ENCODE measurements at regions not wholly inside any gene's neighbourhood (a gene's known extent, or its start where the extent isn't known, plus 50 kb on each side); places are given as distances from the start of the nearest gene placed in this dataset.
"Not testable (repeated sequence)": the region's sequence is repeated elsewhere in the genome, so short reads cannot be mapped to it uniquely, and the experiment has no call there.

DNA sequence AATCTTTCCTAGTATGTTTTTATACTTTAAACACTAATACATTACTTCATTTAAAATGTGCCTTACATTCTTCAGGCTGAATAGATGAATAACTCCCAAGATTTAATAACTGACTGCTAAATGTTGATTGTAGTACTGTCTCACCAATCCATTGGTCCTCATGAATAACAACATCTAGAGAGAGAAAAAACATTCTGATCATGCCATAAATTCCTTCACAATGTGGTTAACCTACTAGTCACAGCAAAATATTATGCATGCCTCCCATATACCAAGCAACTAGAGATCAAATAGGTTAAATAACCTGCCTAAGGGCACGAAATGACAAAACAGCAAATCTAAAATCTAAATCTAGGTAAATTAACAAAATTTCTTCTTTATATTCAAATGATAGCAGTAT lies 66.2 kb downstream of the SYT15 start:
- not testable (repeated sequence) for DNase-seq

DNA sequence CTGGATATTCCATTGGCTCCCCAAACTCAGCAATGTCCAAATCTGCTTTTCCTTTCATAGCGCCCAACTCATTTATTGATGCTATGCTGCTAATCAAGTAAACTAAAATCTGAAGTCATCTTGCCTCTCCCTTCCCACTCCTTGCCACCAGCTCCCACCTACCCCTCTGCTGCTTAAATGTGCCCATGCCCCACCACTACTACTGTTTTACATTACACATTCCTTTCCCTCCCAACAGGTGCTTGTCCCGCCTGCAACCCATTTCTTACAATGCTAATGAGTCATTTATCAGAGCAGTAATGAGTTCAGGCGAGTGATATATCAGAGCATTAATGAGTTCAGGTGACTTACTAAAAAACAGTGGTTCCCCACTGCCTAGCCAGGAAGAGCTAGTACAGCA lies 67.2 kb downstream of the SYT15 start:
- not testable (repeated sequence) for DNase-seq

DNA sequence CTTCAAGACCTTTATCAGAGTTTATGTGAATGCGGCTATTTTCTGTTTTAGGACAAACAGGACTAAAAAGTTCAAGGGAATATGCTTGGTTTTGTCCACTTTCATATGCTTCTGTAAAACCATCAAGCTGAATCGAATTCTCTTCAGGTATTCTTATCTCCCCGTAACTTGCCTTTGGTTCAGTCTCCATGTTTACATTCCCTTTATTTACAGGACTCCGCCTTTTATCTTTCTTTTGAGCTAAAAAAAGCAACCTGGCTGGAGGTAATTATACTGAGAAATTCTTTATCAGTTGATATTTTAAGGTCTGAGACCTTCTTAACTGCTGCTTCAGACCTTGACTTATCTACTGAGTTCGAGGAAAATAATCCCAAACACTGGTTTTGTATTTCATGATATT lies 72.0 kb downstream of the SYT15 start:
- DNase-seq, result not testable (repeated sequence)

DNA sequence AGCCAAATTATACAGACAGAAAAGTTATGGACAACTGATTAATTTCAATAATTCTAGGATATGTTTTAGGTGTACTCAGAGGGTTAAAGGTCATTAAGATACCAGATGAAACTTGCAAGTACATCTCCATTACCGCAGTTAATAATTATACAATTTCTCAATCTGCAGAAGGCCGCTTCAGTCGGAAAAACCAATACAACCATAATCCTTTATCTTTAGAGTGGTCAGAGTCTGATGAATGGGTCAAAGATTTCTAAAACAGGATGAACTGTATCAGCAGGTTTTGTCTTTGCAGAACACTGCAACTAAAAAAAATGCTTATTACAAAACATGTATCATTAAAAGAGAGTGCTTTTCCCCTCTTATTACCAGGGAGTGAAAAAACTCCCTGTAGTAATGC lies 78.5 kb downstream of the SYT15 start:
- not testable (repeated sequence) for DNase-seq

DNA sequence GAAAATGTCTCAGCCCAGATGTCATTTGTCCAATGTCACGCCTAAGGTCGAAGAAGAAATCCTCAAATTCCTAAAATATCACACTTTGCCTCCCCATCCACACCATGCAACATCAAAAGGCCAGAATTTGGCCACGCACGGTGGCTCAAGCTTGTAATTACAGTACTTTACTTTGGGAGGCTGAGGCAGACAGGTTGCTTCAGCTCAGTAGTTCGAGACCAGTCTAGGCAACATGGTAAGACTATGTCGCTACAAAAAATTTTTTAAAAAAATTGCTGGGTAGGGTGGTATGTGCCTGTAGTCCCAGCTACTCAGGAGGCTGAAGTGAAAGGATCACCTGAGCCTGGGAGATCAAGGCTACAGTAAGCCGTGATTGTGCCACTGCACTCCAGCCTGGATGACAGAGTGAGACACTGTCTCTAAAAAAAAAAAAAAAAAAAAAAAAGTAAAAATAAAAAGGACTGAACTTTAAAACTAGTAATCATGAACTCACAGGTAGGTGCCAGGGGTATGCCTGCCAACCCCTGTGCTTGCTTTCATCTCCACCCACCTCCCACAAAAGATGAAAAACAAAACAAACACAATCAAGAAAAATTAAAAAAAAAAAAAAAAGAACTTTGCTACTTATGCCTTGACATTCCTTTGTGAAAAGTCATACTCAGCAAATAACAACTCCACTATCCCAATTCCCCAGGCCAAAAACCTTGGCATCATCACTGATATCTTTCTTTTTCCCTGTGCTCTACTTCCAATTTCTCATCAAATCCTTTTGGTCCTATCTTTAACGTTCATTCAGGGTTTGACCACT lies 81.3 kb downstream of the SYT15 start:
- DNase-seq, result not testable (repeated sequence)

DNA sequence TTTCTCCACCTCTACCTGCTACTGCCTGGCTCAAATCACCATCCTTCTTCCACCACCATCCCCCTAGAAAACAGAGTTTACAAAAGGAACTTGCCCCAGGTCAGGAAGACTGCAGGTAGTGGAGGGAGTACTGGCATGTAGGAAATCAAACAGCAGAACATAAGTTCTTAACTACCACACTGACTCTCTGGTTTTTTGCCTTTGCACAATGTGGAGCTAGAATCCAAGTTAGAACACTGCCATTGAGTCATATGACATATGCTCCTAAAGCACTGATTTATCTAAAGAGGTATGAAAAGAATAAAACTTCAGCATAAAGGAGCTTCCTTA lies 81.9 kb downstream of the SYT15 start:
- not testable (repeated sequence) for DNase-seq

DNA sequence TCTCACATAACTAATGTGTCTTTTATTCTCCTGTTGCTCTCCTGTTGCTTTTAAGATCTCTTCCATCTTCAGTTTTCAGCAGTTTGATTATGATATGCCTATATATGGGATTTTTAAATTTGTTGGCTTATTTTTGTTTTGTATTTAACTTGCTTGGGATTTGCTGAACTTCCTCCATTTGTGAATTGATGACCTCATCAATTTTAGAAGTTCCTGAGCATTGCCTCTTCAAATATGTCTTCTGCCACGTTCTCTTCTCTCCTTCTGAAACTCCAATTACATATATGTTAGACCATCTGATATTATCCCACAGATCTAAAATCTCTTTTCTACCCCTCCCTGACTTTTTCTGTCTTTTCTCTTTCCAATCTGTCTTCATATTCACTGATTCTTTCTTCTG lies 86.6 kb downstream of the SYT15 start:
- not testable (repeated sequence) for DNase-seq

DNA sequence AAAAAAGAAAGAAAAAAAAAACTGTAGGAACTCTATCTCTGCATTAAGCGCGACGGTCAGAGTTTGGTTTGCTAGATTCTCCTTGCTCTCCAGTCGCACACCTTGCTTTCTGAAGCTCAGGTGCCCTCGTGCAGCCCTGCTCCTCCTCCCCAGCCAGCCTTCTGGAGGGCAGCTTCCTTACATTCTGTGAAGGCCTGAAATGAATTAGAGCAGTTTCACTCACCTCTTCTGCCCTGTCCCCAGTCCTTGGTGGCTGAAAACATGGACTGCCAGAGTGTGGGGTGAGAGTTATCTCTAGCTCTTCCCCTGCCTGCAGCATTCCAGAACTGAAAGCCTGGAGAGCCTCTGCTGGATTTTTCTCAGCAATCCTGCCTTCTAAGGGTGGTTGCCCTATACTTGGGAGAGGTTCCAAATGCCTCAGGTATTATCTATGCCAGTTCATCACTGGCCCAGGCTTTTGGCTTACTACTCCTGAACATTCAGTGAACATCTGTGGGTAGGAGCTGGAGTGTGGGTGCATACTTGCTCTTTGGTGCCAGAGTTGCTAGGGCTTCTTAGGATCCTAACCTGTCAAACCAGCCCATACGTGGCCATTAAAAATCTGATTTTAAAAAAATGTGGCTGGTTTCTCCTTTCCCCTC lies 89.5 kb downstream of the SYT15 start:
- not testable (repeated sequence) for DNase-seq

DNA sequence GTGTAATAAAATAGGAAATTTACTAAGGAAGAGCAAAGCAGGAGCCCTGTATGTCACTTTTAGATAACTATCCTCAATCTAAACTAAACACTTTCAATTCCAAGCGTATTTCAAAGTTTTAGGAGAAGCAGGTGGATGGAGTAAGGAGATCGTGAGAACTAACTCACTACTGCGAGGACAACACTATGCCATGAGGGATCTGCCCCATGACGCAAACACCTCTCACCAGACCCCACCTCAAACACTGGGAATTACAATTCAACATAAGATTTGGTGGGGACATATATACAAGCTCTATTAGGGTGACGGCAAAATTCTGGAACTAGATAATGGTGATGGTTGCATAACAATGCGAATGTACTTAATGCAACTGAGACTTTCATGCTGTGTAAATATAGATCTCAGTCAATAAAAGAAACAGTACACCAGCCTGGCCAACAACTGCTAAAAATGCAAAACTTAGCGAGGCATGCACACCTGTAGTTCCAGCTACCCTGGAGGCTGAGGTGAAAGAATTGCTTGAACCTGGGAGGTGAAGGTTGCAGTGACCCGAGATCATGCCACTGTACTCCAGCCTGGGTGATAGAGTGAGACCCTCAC lies 99.0 kb downstream of the SYT15 start:
- DNase-seq, result not testable (repeated sequence)

DNA sequence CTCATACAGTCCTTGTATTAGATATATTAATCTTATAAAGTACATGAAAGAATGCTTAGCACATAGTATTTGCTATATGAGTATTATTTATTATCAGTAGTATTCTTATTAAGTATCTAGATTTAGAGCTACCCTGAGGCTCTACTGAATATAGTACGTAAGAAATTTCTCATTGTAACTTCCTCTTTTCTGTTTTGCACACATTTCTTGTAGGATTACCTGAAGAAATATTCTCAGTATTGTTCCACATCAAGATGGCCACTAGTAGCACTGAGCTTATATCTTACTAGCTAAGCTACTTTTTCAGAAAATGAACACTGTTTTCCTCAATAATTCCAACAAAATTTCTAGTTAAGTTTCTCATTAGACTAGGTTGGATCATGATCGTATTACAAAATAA lies 112.5 kb downstream of the SYT15 start:
- DNase-seq, result not testable (repeated sequence)

DNA sequence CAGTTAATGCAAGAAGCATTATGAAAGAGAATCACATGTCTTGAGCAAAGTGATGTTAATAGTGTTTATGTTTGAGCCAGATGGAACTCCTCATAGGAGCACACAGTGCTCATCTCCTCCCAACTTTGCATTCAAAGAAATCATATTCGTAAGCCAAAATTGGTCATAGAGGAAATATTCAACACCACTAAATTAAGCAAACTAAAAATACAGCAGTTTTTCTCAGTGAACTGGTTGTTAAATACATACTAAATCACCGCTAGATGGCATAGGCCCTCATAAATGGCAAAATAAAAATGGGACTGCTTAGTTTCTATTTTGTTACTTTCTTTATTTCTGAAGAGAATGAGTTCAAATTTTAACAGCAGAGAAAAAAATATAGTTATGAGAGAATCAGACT lies 114.3 kb downstream of the SYT15 start:
- not testable (repeated sequence) for DNase-seq

DNA sequence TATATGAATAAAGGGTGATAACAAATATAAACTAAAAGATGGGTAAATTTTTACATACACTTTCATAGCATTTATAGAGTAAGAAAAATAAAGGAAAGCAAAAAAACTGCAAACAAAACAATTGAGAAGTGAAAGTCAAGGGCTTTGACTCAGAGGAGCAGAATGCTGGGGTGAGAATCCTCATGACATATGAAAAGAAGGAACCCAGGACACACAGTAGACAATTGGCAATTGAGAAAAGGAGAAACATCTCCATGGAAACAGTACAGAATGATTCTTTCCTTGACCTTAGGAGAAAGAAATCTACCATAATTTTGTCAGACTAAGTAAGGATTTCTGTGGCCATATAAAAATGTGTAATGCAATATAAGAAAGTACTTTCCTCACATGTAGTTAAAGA lies 138.3 kb downstream of the SYT15 start:
- not testable (repeated sequence) for DNase-seq

DNA sequence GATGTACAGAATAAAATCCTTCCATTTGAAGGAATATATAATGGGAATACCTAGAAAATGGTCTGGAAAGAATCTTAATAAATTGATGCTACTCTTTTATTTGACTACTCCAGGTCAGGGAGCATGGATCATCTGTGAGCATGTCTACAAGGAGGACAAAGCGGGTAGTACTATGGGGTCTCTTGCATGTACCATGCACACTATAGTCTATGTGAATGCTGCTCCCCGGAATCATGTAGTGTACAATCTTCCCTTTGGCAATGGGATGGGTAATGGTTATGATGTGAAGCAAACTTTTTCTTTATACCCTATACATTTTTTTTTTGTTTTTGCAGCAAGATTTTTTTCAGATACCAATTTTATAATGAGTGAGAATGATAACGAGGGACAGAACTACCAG lies 139.1 kb downstream of the SYT15 start:
- DNase-seq, result not testable (repeated sequence)

DNA sequence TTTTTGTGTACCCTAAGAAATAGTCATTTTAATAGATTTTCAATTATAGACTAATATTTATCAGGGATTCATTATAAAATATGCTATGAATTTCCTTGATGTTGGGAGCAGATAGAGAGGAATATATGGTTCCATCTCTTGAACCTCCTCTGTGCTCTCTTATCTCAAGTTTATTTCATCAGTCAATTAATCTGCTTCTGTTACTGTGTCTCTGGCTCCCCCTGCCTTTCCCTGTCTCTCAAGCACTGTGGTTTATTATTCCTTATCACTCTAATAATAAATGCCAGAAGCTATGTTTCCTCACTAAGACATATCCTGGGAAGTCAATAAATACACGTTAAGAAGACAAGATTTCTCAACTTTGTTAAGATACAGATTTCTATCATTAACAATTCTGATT lies 141.5 kb downstream of the SYT15 start:
- not testable (repeated sequence) for DNase-seq

DNA sequence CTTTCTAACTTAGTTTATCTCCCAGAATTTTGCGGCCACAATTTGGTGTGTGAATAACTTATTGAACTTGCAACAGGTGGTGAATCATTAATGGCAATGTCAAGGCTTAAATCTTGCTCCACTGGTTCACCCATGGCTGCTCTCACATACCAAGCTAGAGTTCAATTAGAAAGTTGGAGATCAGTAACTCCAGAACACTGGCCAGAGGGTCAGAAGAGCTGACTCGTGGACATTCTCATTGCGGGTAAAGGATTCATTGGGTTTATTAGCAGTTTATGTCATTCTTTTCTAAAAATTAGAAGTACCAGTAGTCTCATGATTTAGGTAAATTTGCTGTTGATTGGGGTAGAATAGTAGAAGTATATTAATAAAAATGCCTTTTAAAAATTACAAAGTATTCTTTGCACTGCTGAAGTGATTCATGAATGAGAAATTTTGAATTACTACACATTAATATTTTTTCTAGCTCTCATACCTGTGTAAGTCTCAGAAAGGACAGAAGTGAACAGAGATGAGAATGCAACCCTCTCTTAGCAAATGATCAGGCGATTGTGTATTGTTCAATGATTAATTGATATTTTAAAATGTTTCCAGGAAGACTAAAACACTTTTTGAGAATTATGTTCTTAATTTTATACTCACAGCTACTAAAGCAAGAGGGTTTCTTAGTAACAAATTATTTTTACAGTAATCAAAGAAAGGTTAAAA lies 142.0 kb downstream of the SYT15 start:
- not testable (repeated sequence) for DNase-seq

DNA sequence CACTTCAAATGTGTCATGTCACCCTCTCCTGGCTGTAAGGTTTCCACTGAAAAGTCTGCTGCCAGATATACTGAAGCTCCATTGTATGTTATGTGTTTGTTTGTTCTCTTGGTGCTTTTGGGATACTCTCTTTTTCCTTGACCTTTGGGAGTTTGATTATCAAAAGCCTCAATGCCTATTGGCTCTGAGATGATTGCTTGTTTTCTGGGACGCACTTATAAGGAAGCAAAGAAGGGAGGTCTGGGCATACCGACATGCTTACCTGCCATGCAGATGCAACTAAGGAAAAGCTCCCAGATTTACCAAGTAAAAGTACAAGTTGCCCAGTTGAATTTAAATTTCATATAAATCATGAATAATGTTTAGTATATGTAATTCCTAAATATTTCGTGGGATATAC lies 145.3 kb downstream of the SYT15 start:
- DNase-seq, result not testable (repeated sequence)

DNA sequence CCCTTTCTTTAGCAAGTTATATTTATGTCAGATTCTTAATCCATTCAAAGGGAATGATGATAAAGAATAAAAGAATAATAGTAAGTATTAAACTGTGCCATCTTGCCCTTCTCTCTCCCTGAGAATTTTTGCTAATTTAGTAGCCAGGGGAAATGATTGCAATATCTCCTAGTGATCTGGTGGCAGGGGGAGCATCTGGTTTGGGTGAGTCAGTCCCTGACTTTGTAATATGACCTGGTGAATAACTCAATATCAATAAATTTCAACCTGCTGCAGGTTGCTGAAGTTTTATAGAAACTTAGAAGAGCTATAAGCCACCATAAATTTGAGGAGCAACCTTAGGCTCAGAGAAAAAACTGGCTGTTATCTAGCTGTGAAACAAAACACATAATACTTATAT lies 149.4 kb downstream of the SYT15 start:
- DNase-seq, result not testable (repeated sequence)

DNA sequence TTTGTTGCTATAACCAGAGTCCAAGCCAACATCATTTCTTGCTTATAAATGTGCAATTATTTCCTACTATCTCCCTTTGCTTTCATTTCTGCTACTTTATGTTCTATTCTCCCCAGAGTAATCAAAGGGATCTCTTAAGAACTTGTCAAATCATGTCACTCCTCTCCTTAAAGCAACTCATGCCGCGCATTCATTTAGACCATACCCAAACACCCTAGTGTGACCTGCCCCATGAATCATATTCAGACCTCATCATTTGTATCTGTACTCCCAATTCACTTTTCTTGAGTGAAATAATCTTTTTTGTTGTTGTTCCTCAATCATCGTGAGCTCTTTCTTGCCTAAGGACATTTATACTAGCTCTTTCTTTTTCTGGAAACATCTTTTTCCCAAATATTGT lies 151.8 kb downstream of the SYT15 start:
- not testable (repeated sequence) for DNase-seq

DNA sequence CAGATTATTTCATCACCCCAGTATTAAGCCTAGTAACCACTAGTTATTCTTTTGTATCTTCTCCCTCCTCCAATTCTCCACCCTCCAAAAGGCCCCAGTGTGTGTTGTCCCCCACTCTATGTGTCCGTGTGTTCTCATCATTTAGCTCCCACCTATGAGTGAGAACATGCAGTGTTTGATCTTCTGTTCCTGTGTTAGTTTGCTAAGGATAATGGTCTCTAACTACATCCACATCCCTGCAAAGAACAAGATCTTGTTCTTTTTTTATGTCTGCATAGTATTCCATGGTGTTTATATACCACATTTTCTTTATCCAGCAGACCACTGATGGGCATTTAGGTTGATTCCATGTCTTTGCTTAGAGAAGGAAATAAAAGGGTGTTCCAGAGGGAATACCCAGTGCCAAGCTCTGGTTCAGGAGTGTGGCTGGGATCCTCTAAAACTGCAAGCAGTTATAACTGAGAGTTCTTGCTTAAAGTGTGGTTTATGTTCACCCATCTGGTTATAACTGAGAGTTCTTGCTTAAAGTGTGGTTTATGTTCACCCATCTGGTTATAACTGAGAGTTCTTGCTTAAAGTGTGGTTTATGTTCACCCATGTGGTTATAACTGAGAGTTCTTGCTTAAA lies 154.8 kb downstream of the SYT15 start:
- not testable (repeated sequence) for DNase-seq

DNA sequence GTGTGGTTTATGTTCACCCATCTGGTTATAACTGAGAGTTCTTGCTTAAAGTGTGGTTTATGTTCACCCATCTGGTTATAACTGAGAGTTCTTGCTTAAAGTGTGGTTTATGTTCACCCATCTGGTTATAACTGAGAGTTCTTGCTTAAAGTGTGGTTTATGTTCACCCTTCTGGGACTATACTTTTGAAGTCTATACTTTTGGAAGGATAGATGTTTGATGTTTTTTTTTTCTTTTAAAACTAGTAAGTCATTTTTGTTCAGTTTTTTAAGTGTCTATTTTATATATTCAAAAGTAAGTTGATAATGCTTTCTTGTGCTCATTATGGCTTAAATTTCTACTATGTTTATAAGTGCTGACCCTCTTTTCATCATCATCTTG lies 155.3 kb downstream of the SYT15 start:
- not testable (repeated sequence) for DNase-seq

DNA sequence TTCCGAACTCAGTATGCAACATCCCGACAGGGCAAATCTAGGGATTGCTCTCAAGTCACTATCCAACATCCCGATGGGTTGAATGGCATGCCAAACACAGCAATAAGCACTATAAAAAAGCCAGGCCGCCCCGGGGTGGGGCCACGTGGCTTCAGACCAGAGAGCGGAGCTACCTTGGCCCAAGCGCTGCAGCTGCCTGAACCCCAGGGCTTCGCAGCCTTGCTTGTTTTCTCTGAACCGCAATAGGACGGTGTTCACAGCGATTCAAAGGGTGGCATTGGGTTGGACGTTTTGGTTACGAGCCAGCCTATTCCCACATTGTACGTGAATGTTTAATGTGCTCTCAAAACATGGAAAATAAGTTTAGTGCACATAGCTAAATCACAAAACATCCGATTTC lies 161.0 kb downstream of the SYT15 start:
- not testable (repeated sequence) for DNase-seq

DNA sequence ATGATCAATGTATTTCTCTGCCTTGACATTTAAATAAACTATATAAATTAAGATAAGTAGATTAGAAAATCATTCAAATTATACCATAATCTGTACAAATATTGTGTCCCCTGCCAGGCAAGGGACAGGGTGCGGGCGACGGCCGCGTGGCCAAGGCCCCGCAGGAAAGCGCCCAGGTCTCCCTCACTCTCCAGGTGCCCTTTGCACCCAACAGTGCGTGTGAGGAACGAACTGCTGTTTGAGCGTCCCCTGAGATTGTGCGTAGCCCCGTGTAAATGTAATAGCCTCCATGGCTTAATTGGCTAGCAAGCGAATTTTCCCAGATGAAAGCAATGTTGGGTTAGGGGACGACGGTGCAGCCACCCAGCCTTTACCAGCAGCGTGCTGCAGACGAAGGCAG lies 161.4 kb downstream of the SYT15 start:
- not testable (repeated sequence) for DNase-seq

DNA sequence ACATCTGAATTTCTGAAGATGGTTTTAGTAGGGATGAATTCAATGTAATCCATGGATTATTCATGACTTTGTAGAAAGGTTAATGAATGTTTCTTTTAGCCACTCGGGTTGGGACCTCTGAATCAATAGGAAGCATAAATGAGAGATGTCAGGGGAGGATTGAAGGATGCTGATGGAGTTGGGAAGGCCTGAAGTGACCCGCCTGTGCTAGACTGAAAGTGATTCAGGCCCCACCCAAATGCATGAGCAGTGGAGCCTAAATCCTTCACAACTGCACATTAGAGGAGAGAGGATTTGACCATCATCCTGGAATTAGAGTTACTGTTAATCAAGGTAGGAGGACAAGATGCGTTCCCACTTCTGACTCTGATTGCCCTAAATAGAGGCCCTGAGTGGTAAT lies 162.2 kb upstream of the PTPN20 start:
- DNase-seq, result not testable (repeated sequence)

All from stimulated activated CD8-positive, alpha-beta memory T cell treated with anti-CD3 and anti-CD28 coated beads, Interleukin-4, amount 100 ng/mL, for 48 hours (primary cell).